Kidney glomerular epithelial cell (primary cell): ENCODE measurements at regions not wholly inside any gene's neighbourhood (a gene's known extent, or its start where the extent isn't known, plus 50 kb on each side); places are given as distances from the start of the nearest gene placed in this dataset.

Source experiments
- DNase-seq: peaks from one replicate; lab custom pipeline; 2025; lab: John Stamatoyannopoulos, UW

- DNase-seq, result no peak
These were observed 64.4 kb downstream of the DIO2 start for GRCh38 chr14:80146941-80147340.

- DNase-seq, result no peak
These were observed 74.9 kb downstream of the DIO2 start for GRCh38 chr14:80136358-80136757.

GRCh38 chr14:80135305-80136088, 75.8 kb downstream of the DIO2 start:
- no peak for DNase-seq

- DNase-seq, result no peak
These were observed 77.0 kb downstream of the DIO2 start for GRCh38 chr14:80134321-80134720.

- no peak for DNase-seq
These were observed 77.8 kb downstream of the DIO2 start for GRCh38 chr14:80133457-80133856.

- no peak for DNase-seq
These were observed 83.8 kb downstream of the DIO2 start for GRCh38 chr14:80127466-80127865.

GRCh38 chr14:80124794-80125193, 86.5 kb downstream of the DIO2 start:
- no peak for DNase-seq

GRCh38 chr14:80117876-80118275, 93.4 kb downstream of the DIO2 start:
- DNase-seq, result no peak

GRCh38 chr14:80116157-80116556, 95.1 kb downstream of the DIO2 start:
- no peak for DNase-seq

GRCh38 chr14:80110721-80111120, 100.6 kb downstream of the DIO2 start:
- no peak for DNase-seq

GRCh38 chr14:80109055-80109454, 102.2 kb downstream of the DIO2 start:
- DNase-seq, result no peak

GRCh38 chr14:80108430-80108829, 102.9 kb downstream of the DIO2 start:
- DNase-seq, result no peak

GRCh38 chr14:80105488-80105994, 105.8 kb downstream of the DIO2 start:
- no peak for DNase-seq

GRCh38 chr14:80101835-80102234, 109.5 kb downstream of the DIO2 start:
- DNase-seq, result no peak

- DNase-seq, result no peak
These were observed 110.6 kb downstream of the DIO2 start for GRCh38 chr14:80100681-80101080.

- DNase-seq, result no peak
These were observed 115.7 kb downstream of the DIO2 start for GRCh38 chr14:80095623-80096022.

- DNase-seq, result no peak
These were observed 123.9 kb downstream of the DIO2 start for GRCh38 chr14:80087411-80087810.

GRCh38 chr14:80084196-80084595, 127.1 kb downstream of the DIO2 start:
- no peak for DNase-seq

GRCh38 chr14:80080601-80081000, 130.7 kb downstream of the DIO2 start:
- no peak for DNase-seq

- no peak for DNase-seq
These were observed 132.8 kb downstream of the DIO2 start for GRCh38 chr14:80078501-80078900.

GRCh38 chr14:80077262-80077661, 134.0 kb downstream of the DIO2 start:
- no peak for DNase-seq

GRCh38 chr14:80074900-80075574, 136.3 kb downstream of the DIO2 start:
- no peak for DNase-seq

GRCh38 chr14:80059041-80059440, 152.3 kb downstream of the DIO2 start:
- no peak for DNase-seq

- no peak for DNase-seq
These were observed 154.9 kb downstream of the DIO2 start for GRCh38 chr14:80056497-80056801.
